ENCODE measurements at regions not wholly inside any gene's neighbourhood (a gene's known extent, or its start where the extent isn't known, plus 50 kb on each side); places are given as distances from the start of the nearest gene placed in this dataset.

GRCh38 chr5:39543335-39543734, 118.6 kb upstream of the DAB2 start:
- Mint-ChIP-seq H3K4me3 (no peak overlapping the region), H3K36me3 (no peaks in the 10 kb centered on the region), H3K27ac (no peak overlapping the region), H3K27me3 (peaks cover 5% of the 10 kb centered on the region in 2 donors), H3K4me1 (peaks cover 3 to 8% (median 8%) of the 10 kb centered on the region in 3 donors), H3K9me3 (no peaks in the 10 kb centered on the region)
- no peaks in the 10 kb centered on the region for H3K36me3 ChIP-seq (ENCODE audit: control insufficient read depth in 2 of 2, extremely low read depth in 1 of 2, insufficient read depth in 1 of 2, low read length in 1 of 2)
- H3K4me1 ChIP-seq (ENCODE audit: control insufficient read depth in 1 of 2, extremely low read depth in 1 of 2, insufficient read depth in 2 of 2, low read length in 2 of 2): no peaks in the 10 kb centered on the region
- no peaks in the 10 kb centered on the region for H3K27me3 ChIP-seq (replicated peaks in 1 of 2; ENCODE audit: control insufficient read depth in 2 of 2, extremely low read depth in 1 of 2, insufficient read depth in 2 of 2, low read length in 1 of 2)
- ATAC-seq (replicated peaks in 1 of 4) (no peak), DNase-seq (no peak)
- CTCF ChIA-PET: interaction anchor here (0.9 to 1.2 kb wide), 3 partner anchors 167 to 1060 kb away, joined by 3 to 4 read pairs (median 3); no protein-coding TSS in a partner anchor
- H3K27ac ChIP-seq (ENCODE audit: low read length): no peak overlapping the region
- WGBS (ENCODE audit: insufficient coverage): 40% methylated on average over 2 of the region's 3 CpGs
- H3K4me3 ChIP-seq (ENCODE audit: control insufficient read depth in 1 of 2, extremely low read depth in 1 of 2, low read length in 1 of 2): no peak overlapping the region
- no peaks in the 10 kb centered on the region for H3K9me3 ChIP-seq
- POLR2A ChIA-PET: no interaction called here

GRCh38 chr5:39542511-39543285, 117.9 kb upstream of the DAB2 start:
- DNase-seq (no peak), ATAC-seq (replicated peaks in 1 of 4) (no peak)
- H3K9me3 Mint-ChIP-seq: no peaks in the 10 kb centered on the region
- no peak overlapping the region for H3K27ac Mint-ChIP-seq
- no CpG with 5 or more reads among the region's 3 CpGs for WGBS (ENCODE audit: insufficient coverage)
- CTCF ChIA-PET: interaction anchor here (0.5 to 1.2 kb wide), 5 partner anchors 21 to 530 kb away, joined by 3 to 4 read pairs (median 3); no protein-coding TSS in a partner anchor
- peaks cover 5 to 8% of the 10 kb centered on the region in 2 donors for H3K27me3 Mint-ChIP-seq
- H3K27ac ChIP-seq (ENCODE audit: low read length): no peak overlapping the region
- no peak overlapping the region for H3K4me3 ChIP-seq (ENCODE audit: control insufficient read depth in 1 of 2, extremely low read depth in 1 of 2, low read length in 1 of 2)
- no peaks in the 10 kb centered on the region for H3K9me3 ChIP-seq
- POLR2A ChIA-PET: interaction anchor here in 1 of 2 donors (0.7 kb wide), 1 partner anchor 14 kb away, joined by 3 read pairs; no protein-coding TSS in a partner anchor
- H3K4me3 Mint-ChIP-seq: no peak overlapping the region
- H3K4me1 ChIP-seq (ENCODE audit: control insufficient read depth in 1 of 2, extremely low read depth in 1 of 2, insufficient read depth in 2 of 2, low read length in 2 of 2): no peaks in the 10 kb centered on the region
- no peaks in the 10 kb centered on the region for H3K36me3 Mint-ChIP-seq
- H3K36me3 ChIP-seq (ENCODE audit: control insufficient read depth in 2 of 2, extremely low read depth in 1 of 2, insufficient read depth in 1 of 2, low read length in 1 of 2): no peaks in the 10 kb centered on the region
- peaks cover 3 to 7% (median 6%) of the 10 kb centered on the region in 3 donors for H3K4me1 Mint-ChIP-seq
- no peaks in the 10 kb centered on the region for H3K27me3 ChIP-seq (replicated peaks in 1 of 2; ENCODE audit: control insufficient read depth in 2 of 2, extremely low read depth in 1 of 2, insufficient read depth in 2 of 2, low read length in 1 of 2)

DNA sequence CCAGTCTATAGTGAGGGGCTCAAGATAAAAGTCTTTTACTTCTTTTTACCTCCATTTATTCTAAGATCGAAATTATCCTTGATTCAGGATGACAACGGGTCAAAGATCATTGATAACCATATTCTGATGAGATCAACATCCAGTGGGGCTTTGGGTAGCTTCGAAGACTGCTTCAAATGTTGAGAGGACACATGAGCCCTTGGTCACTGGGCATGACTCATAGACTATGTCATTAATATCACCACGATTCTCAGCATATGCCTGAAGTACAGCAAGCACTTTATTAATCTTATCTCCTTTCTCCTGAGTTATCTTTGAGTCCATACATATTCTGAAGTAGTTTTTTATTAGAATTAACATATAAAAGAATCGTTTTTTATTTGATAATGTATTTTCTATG, 117.1 kb upstream of the DAB2 start:
- H3K4me3 Mint-ChIP-seq: no peak overlapping the region
- H3K27ac ChIP-seq (ENCODE audit: low read length): no peak overlapping the region
- no peaks in the 10 kb centered on the region for H3K4me1 ChIP-seq (ENCODE audit: control insufficient read depth in 1 of 2, extremely low read depth in 1 of 2, insufficient read depth in 2 of 2, low read length in 2 of 2)
- no peaks in the 10 kb centered on the region for H3K4me1 Mint-ChIP-seq
- H3K27me3 Mint-ChIP-seq: peaks cover 9 to 13% of the 10 kb centered on the region in 2 donors
- H3K27me3 ChIP-seq (replicated peaks in 1 of 2; ENCODE audit: control insufficient read depth in 2 of 2, extremely low read depth in 1 of 2, insufficient read depth in 2 of 2, low read length in 1 of 2): no peaks in the 10 kb centered on the region
- ATAC-seq (replicated peaks in 1 of 4): no peak
- H3K36me3 Mint-ChIP-seq: no peaks in the 10 kb centered on the region
- H3K27ac Mint-ChIP-seq: no peak overlapping the region
- no peak overlapping the region for H3K4me3 ChIP-seq (ENCODE audit: control insufficient read depth in 1 of 2, extremely low read depth in 1 of 2, low read length in 1 of 2)
- no peak for DNase-seq
- no peaks in the 10 kb centered on the region for H3K36me3 ChIP-seq (ENCODE audit: control insufficient read depth in 2 of 2, extremely low read depth in 1 of 2, insufficient read depth in 1 of 2, low read length in 1 of 2)
- WGBS (ENCODE audit: insufficient coverage): 75% methylated on average over 3 of the region's 5 CpGs
- CTCF ChIA-PET: interaction anchor here in 1 of 2 donors (1.1 kb wide), 1 partner anchor 21 kb away, joined by 3 read pairs; no protein-coding TSS in a partner anchor
- POLR2A ChIA-PET: interaction anchor here in 1 of 2 donors (0.6 kb wide), 1 partner anchor 253 kb away, joined by 3 read pairs; no protein-coding TSS in a partner anchor
- H3K9me3 Mint-ChIP-seq: no peaks in the 10 kb centered on the region
- no peaks in the 10 kb centered on the region for H3K9me3 ChIP-seq

GRCh38 chr5:39539470-39539869, 114.7 kb upstream of the DAB2 start:
- H3K27me3 ChIP-seq (replicated peaks in 1 of 2; ENCODE audit: control insufficient read depth in 2 of 2, extremely low read depth in 1 of 2, insufficient read depth in 2 of 2, low read length in 1 of 2): no peaks in the 10 kb centered on the region
- no peaks in the 10 kb centered on the region for H3K36me3 Mint-ChIP-seq
- H3K4me1 Mint-ChIP-seq: no peaks in the 10 kb centered on the region
- DNase-seq: no peak
- no CpG with 5 or more reads among the region's 3 CpGs for WGBS (ENCODE audit: insufficient coverage)
- H3K27ac ChIP-seq (ENCODE audit: low read length): no peak overlapping the region
- no peak for ATAC-seq (replicated peaks in 1 of 4)
- POLR2A ChIA-PET: interaction anchor here in 1 of 2 donors (0.5 kb wide), 1 partner anchor 309 kb away, joined by 7 read pairs; no protein-coding TSS in a partner anchor
- H3K27ac Mint-ChIP-seq: no peak overlapping the region
- H3K9me3 ChIP-seq: no peaks in the 10 kb centered on the region
- H3K36me3 ChIP-seq (ENCODE audit: control insufficient read depth in 2 of 2, extremely low read depth in 1 of 2, insufficient read depth in 1 of 2, low read length in 1 of 2): no peaks in the 10 kb centered on the region
- CTCF ChIA-PET: no interaction called here
- H3K27me3 Mint-ChIP-seq: peaks cover 17 to 19% of the 10 kb centered on the region in 2 donors
- no peak overlapping the region for H3K4me3 ChIP-seq (ENCODE audit: control insufficient read depth in 1 of 2, extremely low read depth in 1 of 2, low read length in 1 of 2)
- no peaks in the 10 kb centered on the region for H3K4me1 ChIP-seq (ENCODE audit: control insufficient read depth in 1 of 2, extremely low read depth in 1 of 2, insufficient read depth in 2 of 2, low read length in 2 of 2)
- no peak overlapping the region for H3K4me3 Mint-ChIP-seq
- H3K9me3 Mint-ChIP-seq: no peaks in the 10 kb centered on the region

GRCh38 chr5:39534690-39535089, 109.9 kb upstream of the DAB2 start:
- no peak overlapping the region for H3K27ac ChIP-seq (ENCODE audit: low read length)
- H3K4me1 ChIP-seq (ENCODE audit: control insufficient read depth in 1 of 2, extremely low read depth in 1 of 2, insufficient read depth in 2 of 2, low read length in 2 of 2): no peaks in the 10 kb centered on the region
- no peak overlapping the region for H3K4me3 Mint-ChIP-seq
- no peaks in the 10 kb centered on the region for H3K27me3 ChIP-seq (replicated peaks in 1 of 2; ENCODE audit: control insufficient read depth in 2 of 2, extremely low read depth in 1 of 2, insufficient read depth in 2 of 2, low read length in 1 of 2)
- no peaks in the 10 kb centered on the region for H3K4me1 Mint-ChIP-seq
- no peaks in the 10 kb centered on the region for H3K9me3 ChIP-seq
- H3K4me3 ChIP-seq (ENCODE audit: control insufficient read depth in 1 of 2, extremely low read depth in 1 of 2, low read length in 1 of 2): no peak overlapping the region
- H3K36me3 Mint-ChIP-seq: no peaks in the 10 kb centered on the region
- ChIA-PET CTCF (no interaction called here), POLR2A (no interaction called here)
- no peak overlapping the region for H3K27ac Mint-ChIP-seq
- peaks cover 20 to 22% of the 10 kb centered on the region in 2 donors for H3K27me3 Mint-ChIP-seq
- WGBS (ENCODE audit: insufficient coverage): no CpG with 5 or more reads among the region's 3 CpGs
- H3K36me3 ChIP-seq (ENCODE audit: control insufficient read depth in 2 of 2, extremely low read depth in 1 of 2, insufficient read depth in 1 of 2, low read length in 1 of 2): no peaks in the 10 kb centered on the region
- no peaks in the 10 kb centered on the region for H3K9me3 Mint-ChIP-seq
- DNase-seq: no peak
- no peak for ATAC-seq (replicated peaks in 1 of 4)

GRCh38 chr5:39533749-39534148, 109.0 kb upstream of the DAB2 start:
- ChIA-PET POLR2A (no interaction called here), CTCF (interaction anchor here in 1 of 2 donors (0.7 kb wide), 1 partner anchor 588 kb away, joined by 4 read pairs; no protein-coding TSS in a partner anchor)
- ATAC-seq (replicated peaks in 1 of 4) (no peak), DNase-seq (no peak)
- Mint-ChIP-seq H3K4me3 (no peak overlapping the region), H3K4me1 (no peaks in the 10 kb centered on the region), H3K36me3 (no peaks in the 10 kb centered on the region), H3K27me3 (peaks cover 19 to 20% of the 10 kb centered on the region in 2 donors), H3K9me3 (no peaks in the 10 kb centered on the region), H3K27ac (no peak overlapping the region)
- Histone ChIP-seq H3K27ac (ENCODE audit: low read length) (no peak overlapping the region), H3K36me3 (ENCODE audit: control insufficient read depth in 2 of 2, extremely low read depth in 1 of 2, insufficient read depth in 1 of 2, low read length in 1 of 2) (no peaks in the 10 kb centered on the region), H3K27me3 (replicated peaks in 1 of 2; ENCODE audit: control insufficient read depth in 2 of 2, extremely low read depth in 1 of 2, insufficient read depth in 2 of 2, low read length in 1 of 2) (no peaks in the 10 kb centered on the region), H3K4me1 (ENCODE audit: control insufficient read depth in 1 of 2, extremely low read depth in 1 of 2, insufficient read depth in 2 of 2, low read length in 2 of 2) (no peaks in the 10 kb centered on the region), H3K9me3 (no peaks in the 10 kb centered on the region), H3K4me3 (ENCODE audit: control insufficient read depth in 1 of 2, extremely low read depth in 1 of 2, low read length in 1 of 2) (no peak overlapping the region)
- WGBS (ENCODE audit: insufficient coverage): 58% methylated on average over 2 of the region's 3 CpGs

Measured in T-cell (primary cell).